IMR-90 (cell line): ENCODE measurements at regions not wholly inside any gene's neighbourhood (a gene's known extent, or its start where the extent isn't known, plus 50 kb on each side); places are given as distances from the start of the nearest gene placed in this dataset.

Experiments
- BHLHE40 ChIP-seq: fragments of 150-350 bp; IDR thresholded peaks from 2 replicates; pipeline ENCODE4 v1.6.1; 2016; ENCODE audit warnings: mild to moderate bottlenecking, low read depth, low read length
- CHD1 ChIP-seq: IDR thresholded peaks from 2 replicates; pipeline ENCODE4 v1.6.1; 2012; ENCODE audit warnings: low read depth, low read length, improper control_type of control experiment
- CTCF ChIP-seq: conservative IDR thresholded peaks from 2 replicates; pipeline ENCODE4 v1.5.1; 2012; ENCODE audit warnings: mild to moderate bottlenecking, low read depth, low read length, improper control_type of control experiment
- ELK1 ChIP-seq: fragments of 150-350 bp; IDR thresholded peaks from 2 replicates; pipeline ENCODE4 v1.6.1; 2016; ENCODE audit warnings: low read depth, mild to moderate bottlenecking, low read length, moderate library complexity, borderline replicate concordance
- MAFK ChIP-seq: IDR thresholded peaks from 2 replicates; pipeline ENCODE4 v1.6.1; 2012; ENCODE audit warnings: low read depth, low read length, improper control_type of control experiment
- MAZ ChIP-seq: IDR thresholded peaks from 2 replicates; pipeline ENCODE4 v1.6.1; 2012; ENCODE audit warnings: low read depth, mild to moderate bottlenecking, low read length, improper control_type of control experiment, moderate library complexity, borderline replicate concordance
- MXI1 ChIP-seq: IDR thresholded peaks from 2 replicates; pipeline ENCODE4 v1.6.1; 2012; ENCODE audit warnings: low read depth, mild to moderate bottlenecking, low read length, moderate library complexity, borderline replicate concordance
- NFE2L2 ChIP-seq: fragments of 150-350 bp; IDR thresholded peaks from 2 replicates; pipeline ENCODE4 v1.6.1; 2016; ENCODE audit warnings: low read depth, mild to moderate bottlenecking, low read length
- POLR2A ChIP-seq: IDR thresholded peaks from 2 replicates; pipeline ENCODE4 v1.6.1; 2012; ENCODE audit warnings: mild to moderate bottlenecking, low read depth, low read length
- RAD21 ChIP-seq: IDR thresholded peaks from 2 replicates; pipeline ENCODE4 v1.6.1; 2012; ENCODE audit warnings: low read length, improper control_type of control experiment
- RFX5 ChIP-seq: IDR thresholded peaks from 2 replicates; pipeline ENCODE4 v1.8.0; 2012; ENCODE audit warnings: low read depth, mild to moderate bottlenecking, low read length, moderate library complexity
- SMC3 ChIP-seq: fragments of 150-350 bp; IDR thresholded peaks from 2 replicates; pipeline ENCODE4 v1.6.1; 2016; ENCODE audit warnings: low read depth, mild to moderate bottlenecking, antibody characterized with exemption, low read length, moderate library complexity
- USF2 ChIP-seq: fragments of 150-350 bp; IDR thresholded peaks from 2 replicates; pipeline ENCODE4 v1.6.1; 2017; ENCODE audit warnings: mild to moderate bottlenecking, antibody characterized with exemption, low read length, low read depth

- TF ChIP-seq CTCF (no peak), ELK1 (no peak), BHLHE40 (no peak), MAZ (no peak), SMC3 (no peak), CHD1 (no peak), NFE2L2 (no peak), POLR2A (no peak), RAD21 (no peak), RFX5 (no peak), MXI1 (no peak), USF2 (no peak), MAFK (peak; percentile 67)
Measured at GRCh38 chr21:20942523-20942922, 55.7 kb upstream of the NCAM2 start.
